AG04449 (cell line): ENCODE measurements at regions not wholly inside any gene's neighbourhood (a gene's known extent, or its start where the extent isn't known, plus 50 kb on each side); places are given as distances from the start of the nearest gene placed in this dataset.

Experiments used
- CTCF ChIA-PET: fragments of 350-600 bp; formaldehyde crosslinking; extraction: SDS; loops from one replicate; lab custom pipeline; 2021; ENCODE audit warnings: antibody characterized with exemption; lab: Yijun Ruan, JAX
- POLR2A ChIA-PET: fragments of 400-600, 350-600 bp; formaldehyde crosslinking; extraction: SDS; loops from one replicate; lab custom pipeline; 2020; ENCODE audit warnings: antibody characterized with exemption, inconsistent platforms; lab: Yijun Ruan, JAX
- DNase-seq: peaks from one replicate; pipeline ENCODE4 v3.0.0-alpha.2; 2010; ENCODE audit warnings: low read depth, low spot score
- H3K4me3 ChIP-seq: 2 replicates; pipeline ENCODE4 v1.5.1; 2011; ENCODE audit warnings: low read depth, mild to moderate bottlenecking, control low read depth, low read length
- TF ChIP-seq, protein P1 (sequence below): IDR thresholded peaks from one replicate; pipeline ENCODE4 v1.5.1; 2011; ENCODE audit warnings: mild to moderate bottlenecking, moderate library complexity, low read length, control low read depth, inconsistent platforms; ENCODE audit not compliant: insufficient read depth; ENCODE audit errors: missing control alignments

DNA sequence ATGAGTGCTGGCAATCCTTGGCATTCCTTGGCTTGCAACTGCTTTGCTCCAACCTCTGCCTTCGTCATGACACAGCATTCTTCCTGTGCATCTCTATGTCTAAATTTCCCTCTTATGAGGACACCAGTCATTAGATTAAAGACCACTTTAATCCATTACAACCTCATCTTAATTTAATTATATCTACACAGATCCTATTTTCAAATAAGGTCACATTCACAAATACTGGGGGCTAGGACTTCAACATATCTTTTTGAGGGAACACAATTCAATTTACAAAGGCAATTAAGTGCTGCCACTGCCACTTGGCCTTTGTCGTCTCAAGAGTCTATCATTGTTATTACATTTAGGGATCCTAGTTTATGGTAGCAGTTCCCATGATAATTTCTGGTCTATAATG is 163.7 kb upstream of the PPP1R2C start:
- no peak overlapping the region for H3K4me3 ChIP-seq
- ChIA-PET POLR2A (no interaction called here), CTCF (no interaction called here)
- TF ChIP-seq, protein P1, sequence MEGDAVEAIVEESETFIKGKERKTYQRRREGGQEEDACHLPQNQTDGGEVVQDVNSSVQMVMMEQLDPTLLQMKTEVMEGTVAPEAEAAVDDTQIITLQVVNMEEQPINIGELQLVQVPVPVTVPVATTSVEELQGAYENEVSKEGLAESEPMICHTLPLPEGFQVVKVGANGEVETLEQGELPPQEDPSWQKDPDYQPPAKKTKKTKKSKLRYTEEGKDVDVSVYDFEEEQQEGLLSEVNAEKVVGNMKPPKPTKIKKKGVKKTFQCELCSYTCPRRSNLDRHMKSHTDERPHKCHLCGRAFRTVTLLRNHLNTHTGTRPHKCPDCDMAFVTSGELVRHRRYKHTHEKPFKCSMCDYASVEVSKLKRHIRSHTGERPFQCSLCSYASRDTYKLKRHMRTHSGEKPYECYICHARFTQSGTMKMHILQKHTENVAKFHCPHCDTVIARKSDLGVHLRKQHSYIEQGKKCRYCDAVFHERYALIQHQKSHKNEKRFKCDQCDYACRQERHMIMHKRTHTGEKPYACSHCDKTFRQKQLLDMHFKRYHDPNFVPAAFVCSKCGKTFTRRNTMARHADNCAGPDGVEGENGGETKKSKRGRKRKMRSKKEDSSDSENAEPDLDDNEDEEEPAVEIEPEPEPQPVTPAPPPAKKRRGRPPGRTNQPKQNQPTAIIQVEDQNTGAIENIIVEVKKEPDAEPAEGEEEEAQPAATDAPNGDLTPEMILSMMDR: no peak
- DNase-seq: no peak

DNA sequence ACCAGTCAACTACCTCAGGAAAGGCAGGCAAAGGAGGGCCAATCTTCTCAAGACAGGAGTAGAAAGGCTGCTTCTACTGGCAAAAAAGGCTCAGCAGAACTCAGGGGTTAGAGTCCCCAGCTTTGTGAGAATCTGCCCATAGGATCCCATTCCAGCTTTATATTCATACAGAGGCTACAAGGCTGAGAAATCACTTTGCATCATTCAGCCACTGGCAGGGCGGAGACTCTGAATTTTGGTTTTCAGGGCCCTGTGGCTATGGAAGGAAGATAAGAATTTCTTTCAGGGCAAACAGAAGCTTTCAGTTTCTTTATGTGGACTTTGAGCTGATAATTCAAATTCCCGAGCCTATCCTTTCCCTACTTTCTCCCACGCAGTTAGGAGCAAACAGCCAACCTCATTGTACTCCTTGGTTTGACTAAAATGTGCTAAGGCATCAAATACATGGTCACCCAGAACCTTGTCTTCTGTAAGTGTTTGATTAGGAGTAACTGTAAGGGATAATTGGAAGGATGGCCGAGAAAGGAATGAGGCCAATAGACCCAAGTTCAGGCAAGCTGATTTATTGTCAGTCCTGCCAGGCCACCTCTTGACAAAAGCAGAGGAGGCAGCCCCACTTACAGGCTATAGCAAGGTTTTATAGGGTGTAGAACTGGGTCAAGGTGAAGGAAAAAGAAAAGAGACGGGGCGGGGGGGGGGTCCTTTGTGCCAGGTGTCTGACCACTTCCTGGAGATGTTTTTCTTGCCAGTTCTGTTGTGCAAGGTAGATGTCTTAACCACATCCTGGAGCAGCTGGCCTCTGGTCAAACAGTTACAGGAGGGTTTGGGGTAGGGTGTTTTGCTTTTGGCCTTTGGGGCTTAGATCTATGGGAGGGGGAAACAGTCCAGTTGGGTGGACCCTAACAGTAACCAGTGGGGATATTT is 165.3 kb upstream of the PPP1R2C start:
- CTCF ChIA-PET: no interaction called here
- DNase-seq: no peak
- POLR2A ChIA-PET: no interaction called here
- TF ChIP-seq, protein P1: no peak
- H3K4me3 ChIP-seq: no peak overlapping the region

- POLR2A ChIA-PET: no interaction called here
- CTCF ChIA-PET: no interaction called here
- DNase-seq: no peak
- TF ChIP-seq, protein P1: no peak
- no peak overlapping the region for H3K4me3 ChIP-seq
Observed at GRCh38 chrX:42944381-42944998, 166.5 kb upstream of the PPP1R2C start.

DNA sequence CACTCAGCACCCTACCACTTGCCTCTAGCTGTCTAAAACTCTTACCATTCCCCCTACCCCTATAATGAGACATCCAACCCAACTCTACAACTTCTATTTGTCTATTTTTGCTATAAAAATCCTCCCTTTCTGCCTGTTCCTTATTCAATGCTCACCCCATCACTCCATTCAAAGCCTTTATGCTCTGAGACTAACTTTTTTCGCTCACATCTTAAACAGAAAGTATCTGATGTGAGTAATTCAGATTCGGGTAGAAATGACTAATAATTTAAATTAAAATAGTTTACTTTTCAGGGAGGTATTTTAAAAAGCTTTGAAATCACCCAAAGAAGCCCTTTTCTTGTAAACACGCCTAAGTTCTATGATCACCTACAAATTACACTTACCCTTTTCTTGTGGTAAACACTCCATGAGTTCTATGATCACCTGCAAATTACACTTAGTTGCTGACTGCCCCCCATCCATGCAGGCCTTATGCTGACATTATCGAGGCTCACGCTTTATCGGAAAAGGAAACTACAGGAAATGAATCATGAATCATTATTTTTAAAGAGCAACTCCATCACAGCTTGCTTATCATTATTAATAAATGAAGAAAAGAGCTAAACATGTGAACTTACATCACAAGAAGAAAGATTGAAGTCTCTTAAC is 168.7 kb upstream of the PPP1R2C start:
- no peak for DNase-seq
- no peak overlapping the region for H3K4me3 ChIP-seq
- ChIA-PET CTCF (no interaction called here), POLR2A (no interaction called here)
- TF ChIP-seq, protein P1: no peak

DNA sequence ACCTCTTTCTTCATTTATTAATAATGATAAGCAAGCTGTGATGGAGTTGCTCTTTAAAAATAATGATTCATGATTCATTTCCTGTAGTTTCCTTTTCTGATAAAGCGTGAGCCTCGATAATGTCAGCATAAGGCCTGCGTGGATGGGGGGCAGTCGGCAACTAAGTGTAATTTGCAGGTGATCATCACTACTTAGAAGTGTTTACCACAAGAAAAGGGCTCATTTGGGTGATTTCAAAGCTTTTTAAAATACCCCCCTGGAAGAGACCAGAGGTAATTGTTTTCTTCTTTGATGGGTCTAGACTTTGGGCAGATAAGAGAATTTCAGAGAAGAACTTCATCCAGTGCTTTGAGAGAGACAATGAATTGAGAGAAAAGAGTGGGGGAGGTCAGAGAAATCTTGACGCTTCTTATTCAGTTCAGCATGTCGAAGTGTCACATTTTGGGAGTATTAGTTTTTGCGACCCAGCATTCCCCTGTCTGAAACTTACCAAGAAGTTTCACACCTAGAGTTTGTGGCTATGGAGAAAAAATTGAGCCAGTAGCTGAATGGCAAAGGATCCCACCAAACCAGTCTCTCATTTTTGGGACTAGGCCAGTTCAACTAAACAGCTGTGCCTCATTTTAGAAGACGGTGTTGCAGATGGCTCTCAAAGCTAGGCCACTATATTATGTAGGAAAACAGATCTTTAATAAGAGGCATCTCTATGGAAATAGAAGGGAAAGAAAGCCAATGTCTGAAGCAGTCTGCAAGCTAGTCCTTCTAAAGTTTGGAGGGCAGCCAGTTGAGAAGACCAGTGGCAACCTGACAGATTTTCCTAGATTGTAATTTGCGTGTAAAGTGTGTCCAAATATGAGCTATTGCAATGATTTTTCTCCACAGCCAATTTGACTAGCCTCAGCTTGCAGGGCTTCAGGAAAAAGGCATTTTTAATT is 171.0 kb upstream of the PPP1R2C start:
- CTCF ChIA-PET: no interaction called here
- DNase-seq: no peak
- POLR2A ChIA-PET: no interaction called here
- H3K4me3 ChIP-seq: no peak overlapping the region
- TF ChIP-seq, protein P1: no peak
